Vagina (tissue), 2 donors: ENCODE measurements at regions not wholly inside any gene's neighbourhood (a gene's known extent, or its start where the extent isn't known, plus 50 kb on each side); places are given as distances from the start of the nearest gene placed in this dataset.

Experiments
- DNase-seq, 2 donors: peaks; one replicate each; pipeline ENCODE4 v3.0.0-alpha.2; 2017; ENCODE audit errors: extremely low spot score in 2 of 2
- H3K27ac ChIP-seq: fragments of 200-600 bp; sonication (generic); one replicate; pipeline ENCODE4 v1.5.1; 2019
- H3K27me3 ChIP-seq: fragments of 200-600 bp; sonication (generic); one replicate; pipeline ENCODE4 v1.5.1; 2019
- H3K36me3 ChIP-seq, 2 donors: fragments of 200-600 bp; sonication (generic); one replicate each; pipeline ENCODE4 v1.5.1; 2017 to 2019
- H3K4me1 ChIP-seq: fragments of 200-600 bp; sonication (generic); one replicate; pipeline ENCODE4 v1.5.1; 2019
- H3K4me3 ChIP-seq, 2 donors: fragments of 200-600 bp; sonication (generic); 1 replicate in 1 of 2; 2 replicates in 1 of 2; pipeline ENCODE4 v1.5.1; 2016 to 2019
- H3K9me3 ChIP-seq: fragments of 200-600 bp; sonication (generic); one replicate; pipeline ENCODE4 v1.5.1; 2019
- CTCF ChIP-seq, 3 experiments: fragments of 450-650 bp in 2 of 3; fragments of 200-600 bp in 1 of 3; sonication (generic) in 1 of 3; IDR thresholded peaks; one replicate each; pipeline ENCODE4 v1.5.1; 2017 to 2019; ENCODE audit warnings: antibody characterized with exemption in 3 of 3, mild to moderate bottlenecking in 2 of 3, moderate library complexity in 2 of 3
- POLR2A ChIP-seq, 2 donors: fragments of 450-650 bp; IDR thresholded peaks; one replicate each; pipeline ENCODE4 v1.6.1; 2017; ENCODE audit warnings: antibody characterized with exemption in 2 of 2, mild to moderate bottlenecking in 2 of 2, moderate library complexity in 2 of 2
- POLR2AphosphoS5 ChIP-seq, 2 donors: sonication (generic); formaldehyde crosslinking; IDR thresholded peaks; one replicate each; pipeline ENCODE4 v1.9.0; 2017; ENCODE audit warnings: antibody characterized with exemption in 2 of 2, mild to moderate bottlenecking in 2 of 2, low read depth in 1 of 2; ENCODE audit not compliant: insufficient read depth in 1 of 2
- intact Hi-C: fragments of 100-400 bp; cut with DNase I; formaldehyde crosslinking; loops from one replicate; pipeline ENCODE4 v1.15.1; 2023

GRCh38 chr5:144087576-144087975 lies 82.9 kb downstream of the YIPF5 start:
- Histone ChIP-seq H3K27ac (no peak overlapping the region), H3K4me3 (no peak overlapping the region), H3K9me3 (no peaks in the 10 kb centered on the region), H3K27me3 (no peaks in the 10 kb centered on the region), H3K36me3 (no peaks in the 10 kb centered on the region), H3K4me1 (peaks cover 12% of the 10 kb centered on the region)
- no peak for DNase-seq
- intact Hi-C loops: no loop called here
- TF ChIP-seq CTCF (IDR thresholded peaks at IDR 0.05) (no peak), POLR2A (IDR thresholded peaks at IDR 0.05) (no peak)

- TF ChIP-seq POLR2A (IDR thresholded peaks at IDR 0.05): no peak
- no peak for TF ChIP-seq POLR2AphosphoS5 (IDR thresholded peaks at IDR 0.05; ENCODE audit: insufficient read depth in 1 of 2, low read depth in 1 of 2)
- TF ChIP-seq CTCF (IDR thresholded peaks at IDR 0.05): no peak
- no peak overlapping the region for H3K27ac ChIP-seq
- H3K4me3 ChIP-seq: no peak overlapping the region
- peaks cover 12% of the 10 kb centered on the region for H3K4me1 ChIP-seq
- H3K36me3 ChIP-seq: no peaks in the 10 kb centered on the region
- intact Hi-C loops: no loop called here
- no peaks in the 10 kb centered on the region for H3K27me3 ChIP-seq
- DNase-seq: no peak
- H3K9me3 ChIP-seq: no peaks in the 10 kb centered on the region
These were observed 82.0 kb downstream of the YIPF5 start for GRCh38 chr5:144088206-144089064.

- Histone ChIP-seq H3K4me3 (no peak overlapping the region), H3K4me1 (peaks cover 12% of the 10 kb centered on the region), H3K9me3 (no peaks in the 10 kb centered on the region), H3K36me3 (no peaks in the 10 kb centered on the region), H3K27me3 (no peaks in the 10 kb centered on the region), H3K27ac (no peak overlapping the region)
- intact Hi-C loops: no loop called here
- no peak for DNase-seq
- TF ChIP-seq POLR2AphosphoS5 (IDR thresholded peaks at IDR 0.05; ENCODE audit: insufficient read depth in 1 of 2, low read depth in 1 of 2) (no peak), CTCF (IDR thresholded peaks at IDR 0.05) (no peak), POLR2A (IDR thresholded peaks at IDR 0.05) (no peak)
These were observed 80.9 kb downstream of the YIPF5 start for GRCh38 chr5:144089401-144090021.

- Histone ChIP-seq H3K4me3 (no peak overlapping the region), H3K9me3 (no peaks in the 10 kb centered on the region), H3K4me1 (peaks cover 12% of the 10 kb centered on the region), H3K36me3 (no peaks in the 10 kb centered on the region), H3K27me3 (no peaks in the 10 kb centered on the region), H3K27ac (no peak overlapping the region)
- intact Hi-C loops: no loop called here
- TF ChIP-seq CTCF (IDR thresholded peaks at IDR 0.05) (no peak), POLR2AphosphoS5 (IDR thresholded peaks at IDR 0.05; ENCODE audit: insufficient read depth in 1 of 2, low read depth in 1 of 2) (no peak), POLR2A (IDR thresholded peaks at IDR 0.05) (no peak)
- no peak for DNase-seq
These were observed 78.0 kb downstream of the YIPF5 start for GRCh38 chr5:144092508-144092907.

GRCh38 chr5:144093400-144093799 lies 77.1 kb downstream of the YIPF5 start:
- no peak for DNase-seq
- Histone ChIP-seq H3K27me3 (no peaks in the 10 kb centered on the region), H3K9me3 (no peaks in the 10 kb centered on the region), H3K4me3 (no peak overlapping the region), H3K27ac (no peak overlapping the region), H3K36me3 (no peaks in the 10 kb centered on the region), H3K4me1 (peaks cover 12% of the 10 kb centered on the region)
- intact Hi-C loops: no loop called here
- TF ChIP-seq CTCF (IDR thresholded peaks at IDR 0.05) (no peak), POLR2AphosphoS5 (IDR thresholded peaks at IDR 0.05; ENCODE audit: insufficient read depth in 1 of 2, low read depth in 1 of 2) (no peak), POLR2A (IDR thresholded peaks at IDR 0.05) (no peak)
